ENCODE measurements at regions not wholly inside any gene's neighbourhood (a gene's known extent, or its start where the extent isn't known, plus 50 kb on each side); places are given as distances from the start of the nearest gene placed in this dataset.
A peak's percentile ranks its signal among the peaks of the same experiment; 100 is the strongest.
"Not testable (repeated sequence)": the region's sequence is repeated elsewhere in the genome, so short reads cannot be mapped to it uniquely, and the experiment has no call there.

- no peak for DNase-seq (ENCODE audit: low read depth)
These were observed 269.3 kb downstream of the ACTRT1 start for GRCh38 chrX:127782904-127783303.

GRCh38 chrX:127764674-127765073 lies 287.5 kb downstream of the ACTRT1 start:
- DNase-seq (ENCODE audit: low read depth): no peak

- no peak for DNase-seq (ENCODE audit: low read depth)
These were observed 289.5 kb downstream of the ACTRT1 start for GRCh38 chrX:127762663-127763062.

GRCh38 chrX:127732709-127733108 lies 319.5 kb downstream of the ACTRT1 start:
- DNase-seq (ENCODE audit: low read depth): no peak

GRCh38 chrX:127726227-127726626 lies 326.0 kb downstream of the ACTRT1 start:
- DNase-seq (ENCODE audit: low read depth): no peak

- DNase-seq (ENCODE audit: low read depth): no peak
These were observed 344.0 kb downstream of the ACTRT1 start for GRCh38 chrX:127708155-127708554.

GRCh38 chrX:127702527-127702926 lies 349.7 kb downstream of the ACTRT1 start:
- DNase-seq (ENCODE audit: low read depth): no peak

GRCh38 chrX:127662942-127663341 lies 389.3 kb downstream of the ACTRT1 start:
- DNase-seq (ENCODE audit: low read depth): not testable (repeated sequence)

- no peak for DNase-seq (ENCODE audit: low read depth)
These were observed 403.2 kb downstream of the ACTRT1 start for GRCh38 chrX:127649011-127649410.

- DNase-seq (ENCODE audit: low read depth): no peak
These were observed 430.4 kb downstream of the ACTRT1 start for GRCh38 chrX:127621780-127622179.

- DNase-seq (ENCODE audit: low read depth): no peak
These were observed 445.6 kb downstream of the ACTRT1 start for GRCh38 chrX:127606590-127606989.

- DNase-seq (ENCODE audit: low read depth): no peak
These were observed 455.3 kb downstream of the ACTRT1 start for GRCh38 chrX:127596882-127597281.

GRCh38 chrX:127578395-127578794 lies 473.8 kb downstream of the ACTRT1 start:
- DNase-seq (ENCODE audit: low read depth): no peak

- no peak for DNase-seq (ENCODE audit: low read depth)
These were observed 474.3 kb downstream of the ACTRT1 start for GRCh38 chrX:127577884-127578283.

- DNase-seq (ENCODE audit: low read depth): no peak
These were observed 477.4 kb downstream of the ACTRT1 start for GRCh38 chrX:127574829-127575228.

GRCh38 chrX:127572471-127572870 lies 479.7 kb downstream of the ACTRT1 start:
- DNase-seq (ENCODE audit: low read depth): no peak

GRCh38 chrX:127571834-127572233 lies 480.4 kb downstream of the ACTRT1 start:
- no peak for DNase-seq (ENCODE audit: low read depth)

GRCh38 chrX:127570276-127570675 lies 481.9 kb downstream of the ACTRT1 start:
- DNase-seq (ENCODE audit: low read depth): no peak

- no peak for DNase-seq (ENCODE audit: low read depth)
These were observed 483.5 kb downstream of the ACTRT1 start for GRCh38 chrX:127568691-127569090.

- no peak for DNase-seq (ENCODE audit: low read depth)
These were observed 493.4 kb downstream of the ACTRT1 start for GRCh38 chrX:127558811-127559210.

GRCh38 chrX:127552571-127552970 lies 499.6 kb downstream of the ACTRT1 start:
- DNase-seq (ENCODE audit: low read depth): no peak

GRCh38 chrX:127519323-127519722 lies 532.9 kb downstream of the ACTRT1 start:
- no peak for DNase-seq (ENCODE audit: low read depth)

GRCh38 chrX:127490000-127490399 lies 562.2 kb downstream of the ACTRT1 start:
- DNase-seq (ENCODE audit: low read depth): no peak

GRCh38 chrX:127466211-127466610 lies 586.0 kb downstream of the ACTRT1 start:
- DNase-seq (ENCODE audit: low read depth): peak; percentile 31

- no peak for DNase-seq (ENCODE audit: low read depth)
These were observed 592.4 kb downstream of the ACTRT1 start for GRCh38 chrX:127459790-127460189.

All from forelimb muscle (tissue), 1 donor.